ENCODE measurements at regions not wholly inside any gene's neighbourhood (a gene's known extent, or its start where the extent isn't known, plus 50 kb on each side); places are given as distances from the start of the nearest gene placed in this dataset.
"Not testable (repeated sequence)": the region's sequence is repeated elsewhere in the genome, so short reads cannot be mapped to it uniquely, and the experiment has no call there.

- Mint-ChIP-seq H3K36me3 (ENCODE audit: low read depth) (no peaks in the 10 kb centered on the region), H3K27ac (no peak overlapping the region), H3K4me3 (no peak overlapping the region), H3K4me1 (no peaks in the 10 kb centered on the region), H3K9me3 (no peaks in the 10 kb centered on the region), H3K27me3 (peaks cover 7% of the 10 kb centered on the region)
- intact Hi-C loops (cut with micrococcal nuclease) = no loop called here
- no peak for DNase-seq
Measured at GRCh38 chr3:155995525-155996370, 124.6 kb upstream of the KCNAB1 start.

GRCh38 chr3:155996882-155997281 is 123.5 kb upstream of the KCNAB1 start:
- Mint-ChIP-seq H3K36me3 (ENCODE audit: low read depth) (no peaks in the 10 kb centered on the region), H3K27me3 (peaks cover 14% of the 10 kb centered on the region), H3K9me3 (no peaks in the 10 kb centered on the region), H3K4me1 (no peaks in the 10 kb centered on the region), H3K4me3 (no peak overlapping the region), H3K27ac (no peak overlapping the region)
- DNase-seq = no peak
- intact Hi-C loops (cut with micrococcal nuclease) = no loop called here

GRCh38 chr3:155998173-155998572 is 122.2 kb upstream of the KCNAB1 start:
- H3K9me3 Mint-ChIP-seq; intact Hi-C loops (cut with micrococcal nuclease); DNase-seq; H3K4me1 Mint-ChIP-seq; H3K27ac Mint-ChIP-seq; H3K36me3 Mint-ChIP-seq (ENCODE audit: low read depth); H3K4me3 Mint-ChIP-seq: not testable (repeated sequence)
- H3K27me3 Mint-ChIP-seq = peaks cover 20% of the 10 kb centered on the region

GRCh38 chr3:156005736-156006135 is 114.6 kb upstream of the KCNAB1 start:
- no peak overlapping the region for H3K4me3 Mint-ChIP-seq
- intact Hi-C loops (cut with micrococcal nuclease) = no loop called here
- DNase-seq = no peak
- H3K4me1 Mint-ChIP-seq = no peaks in the 10 kb centered on the region
- H3K9me3 Mint-ChIP-seq = no peaks in the 10 kb centered on the region
- peaks cover 25% of the 10 kb centered on the region for H3K27me3 Mint-ChIP-seq
- no peaks in the 10 kb centered on the region for H3K36me3 Mint-ChIP-seq (ENCODE audit: low read depth)
- H3K27ac Mint-ChIP-seq = no peak overlapping the region

GRCh38 chr3:156010829-156011228 is 109.5 kb upstream of the KCNAB1 start:
- Mint-ChIP-seq H3K27me3 (peaks cover 24% of the 10 kb centered on the region), H3K36me3 (ENCODE audit: low read depth) (no peaks in the 10 kb centered on the region), H3K9me3 (no peaks in the 10 kb centered on the region), H3K4me3 (no peak overlapping the region), H3K27ac (no peak overlapping the region), H3K4me1 (no peaks in the 10 kb centered on the region)
- no peak for DNase-seq
- intact Hi-C loops (cut with micrococcal nuclease) = loop anchor here (10.0 kb wide), 1 partner anchor 374 kb away; no protein-coding TSS in a partner anchor

- Mint-ChIP-seq H3K9me3 (no peaks in the 10 kb centered on the region), H3K4me3 (no peak overlapping the region), H3K27ac (no peak overlapping the region), H3K4me1 (no peaks in the 10 kb centered on the region), H3K36me3 (ENCODE audit: low read depth) (no peaks in the 10 kb centered on the region), H3K27me3 (peaks cover 18% of the 10 kb centered on the region)
- intact Hi-C loops (cut with micrococcal nuclease) = loop anchor here (10.0 kb wide), 1 partner anchor 370 kb away; no protein-coding TSS in a partner anchor
- no peak for DNase-seq
Measured at GRCh38 chr3:156014489-156014888, 105.9 kb upstream of the KCNAB1 start.

GRCh38 chr3:156016902-156017301 is 103.5 kb upstream of the KCNAB1 start:
- no peaks in the 10 kb centered on the region for H3K4me1 Mint-ChIP-seq
- H3K27me3 Mint-ChIP-seq = peaks cover 20% of the 10 kb centered on the region
- no peak overlapping the region for H3K4me3 Mint-ChIP-seq
- H3K27ac Mint-ChIP-seq = no peak overlapping the region
- DNase-seq = no peak
- no peaks in the 10 kb centered on the region for H3K9me3 Mint-ChIP-seq
- no peaks in the 10 kb centered on the region for H3K36me3 Mint-ChIP-seq (ENCODE audit: low read depth)
- intact Hi-C loops (cut with micrococcal nuclease) = loop anchor here (10.0 kb wide), 1 partner anchor 368 kb away; no protein-coding TSS in a partner anchor

- Mint-ChIP-seq H3K4me3 (no peak overlapping the region), H3K36me3 (ENCODE audit: low read depth) (no peaks in the 10 kb centered on the region), H3K27ac (no peak overlapping the region), H3K4me1 (no peaks in the 10 kb centered on the region), H3K27me3 (peaks cover 17% of the 10 kb centered on the region), H3K9me3 (no peaks in the 10 kb centered on the region)
- intact Hi-C loops (cut with micrococcal nuclease) = loop anchor here (10.0 kb wide), 1 partner anchor 367 kb away; no protein-coding TSS in a partner anchor
- no peak for DNase-seq
Measured at GRCh38 chr3:156017352-156018030, 102.9 kb upstream of the KCNAB1 start.

- Mint-ChIP-seq H3K9me3 (no peaks in the 10 kb centered on the region), H3K4me3 (no peak overlapping the region), H3K4me1 (no peaks in the 10 kb centered on the region), H3K27me3 (peaks cover 21% of the 10 kb centered on the region), H3K36me3 (ENCODE audit: low read depth) (no peaks in the 10 kb centered on the region), H3K27ac (no peak overlapping the region)
- intact Hi-C loops (cut with micrococcal nuclease) = no loop called here
- no peak for DNase-seq
Measured at GRCh38 chr3:156024904-156025533, 95.4 kb upstream of the KCNAB1 start.

GRCh38 chr3:156029208-156029607 is 91.2 kb upstream of the KCNAB1 start:
- H3K9me3 Mint-ChIP-seq = no peaks in the 10 kb centered on the region
- no peaks in the 10 kb centered on the region for H3K4me1 Mint-ChIP-seq
- no peak overlapping the region for H3K4me3 Mint-ChIP-seq
- intact Hi-C loops (cut with micrococcal nuclease) = no loop called here
- no peak overlapping the region for H3K27ac Mint-ChIP-seq
- DNase-seq = no peak
- H3K36me3 Mint-ChIP-seq (ENCODE audit: low read depth) = no peaks in the 10 kb centered on the region
- peaks cover 15% of the 10 kb centered on the region for H3K27me3 Mint-ChIP-seq

- H3K36me3 Mint-ChIP-seq (ENCODE audit: low read depth) = no peaks in the 10 kb centered on the region
- no peaks in the 10 kb centered on the region for H3K4me1 Mint-ChIP-seq
- no peak overlapping the region for H3K4me3 Mint-ChIP-seq
Measured at GRCh38 chr3:156030723-156031122, 89.7 kb upstream of the KCNAB1 start.

GRCh38 chr3:156033428-156033827 is 87.0 kb upstream of the KCNAB1 start:
- Mint-ChIP-seq H3K4me1 (no peaks in the 10 kb centered on the region), H3K36me3 (ENCODE audit: low read depth) (no peaks in the 10 kb centered on the region), H3K4me3 (no peak overlapping the region), H3K9me3 (no peaks in the 10 kb centered on the region), H3K27me3 (peaks cover 7% of the 10 kb centered on the region), H3K27ac (no peak overlapping the region)
- no peak for DNase-seq
- intact Hi-C loops (cut with micrococcal nuclease) = no loop called here

More at GRCh38 chr3:156030723-156031122, 89.7 kb upstream of the KCNAB1 start:
- Mint-ChIP-seq H3K27ac (no peak overlapping the region), H3K9me3 (no peaks in the 10 kb centered on the region), H3K27me3 (peaks cover 7% of the 10 kb centered on the region)
- DNase-seq = no peak
- intact Hi-C loops (cut with micrococcal nuclease) = no loop called here

GRCh38 chr3:156035158-156035557 is 85.2 kb upstream of the KCNAB1 start:
- intact Hi-C loops (cut with micrococcal nuclease) = no loop called here
- no peak overlapping the region for H3K27ac Mint-ChIP-seq
- no peaks in the 10 kb centered on the region for H3K36me3 Mint-ChIP-seq (ENCODE audit: low read depth)

More at GRCh38 chr3:156035158-156035557, 85.2 kb upstream of the KCNAB1 start:
- no peak for DNase-seq
- no peaks in the 10 kb centered on the region for H3K9me3 Mint-ChIP-seq
- no peaks in the 10 kb centered on the region for H3K4me1 Mint-ChIP-seq
- H3K27me3 Mint-ChIP-seq = peaks cover 7% of the 10 kb centered on the region
- no peak overlapping the region for H3K4me3 Mint-ChIP-seq
